ENCODE measurements at regions not wholly inside any gene's neighbourhood (a gene's known extent, or its start where the extent isn't known, plus 50 kb on each side); places are given as distances from the start of the nearest gene placed in this dataset.

GRCh38 chr22:48665311-48665995 is 1162.2 kb downstream of the BRD1 start:
- no peak for DNase-seq

GRCh38 chr22:48664586-48664985 is 1163.1 kb downstream of the BRD1 start:
- DNase-seq, result no peak

DNA sequence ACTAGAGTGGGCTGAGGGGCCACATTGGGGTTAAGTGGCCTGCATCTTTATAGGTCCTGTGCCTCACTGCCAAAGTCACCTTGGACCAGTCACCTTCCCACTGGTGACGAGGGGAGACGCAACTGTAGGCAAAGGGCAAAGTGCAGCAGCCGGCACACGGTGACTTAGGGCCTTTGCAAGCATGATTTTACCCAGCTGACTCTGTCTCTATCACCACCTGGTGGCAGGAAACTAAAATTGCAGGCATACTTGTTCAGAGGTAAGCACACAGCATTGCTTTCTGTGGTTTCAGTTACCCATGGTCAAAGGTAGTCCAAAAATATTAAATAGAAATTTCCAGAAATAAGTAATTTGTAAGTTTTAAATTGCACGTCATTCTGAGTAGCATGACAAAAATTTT is 1164.4 kb downstream of the BRD1 start:
- no peak for DNase-seq

DNA sequence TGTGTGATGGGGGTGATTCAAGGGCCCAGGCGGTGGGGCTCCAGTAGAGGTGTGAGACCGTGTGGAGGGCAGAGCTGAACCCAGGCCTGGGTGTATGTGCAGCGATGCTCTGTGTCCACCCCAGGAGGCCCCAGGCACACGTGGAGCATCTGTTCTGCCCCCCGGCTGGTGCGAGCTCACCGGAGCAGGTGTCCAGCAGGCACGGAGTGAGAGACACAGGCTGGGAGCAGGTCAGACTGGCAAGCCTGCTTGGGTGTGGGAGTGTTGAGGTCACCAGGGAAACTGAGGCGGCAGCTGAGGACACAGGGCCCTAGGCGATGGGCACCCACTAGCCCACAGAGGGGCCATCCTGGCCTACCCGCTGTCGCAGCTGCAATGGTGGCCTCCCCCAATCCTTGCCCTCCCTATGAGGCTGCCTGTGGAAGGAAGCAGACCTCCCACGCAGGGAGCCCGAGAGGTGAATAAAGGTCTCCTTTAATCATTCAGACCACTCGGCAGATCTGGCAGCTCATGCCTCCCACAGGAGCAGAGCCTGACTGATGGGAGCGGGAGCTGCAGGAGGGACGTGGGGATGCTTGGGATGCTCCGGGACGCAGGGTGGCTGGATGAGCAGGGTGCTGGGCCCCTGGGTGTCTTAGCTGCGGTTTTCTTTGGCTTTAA is 1165.1 kb downstream of the BRD1 start:
- no peak for DNase-seq

- no peak for DNase-seq
These were observed 1165.7 kb downstream of the BRD1 start for GRCh38 chr22:48661984-48662383.

- no peak for DNase-seq
These were observed 1166.6 kb downstream of the BRD1 start for GRCh38 chr22:48660790-48661740.

DNA sequence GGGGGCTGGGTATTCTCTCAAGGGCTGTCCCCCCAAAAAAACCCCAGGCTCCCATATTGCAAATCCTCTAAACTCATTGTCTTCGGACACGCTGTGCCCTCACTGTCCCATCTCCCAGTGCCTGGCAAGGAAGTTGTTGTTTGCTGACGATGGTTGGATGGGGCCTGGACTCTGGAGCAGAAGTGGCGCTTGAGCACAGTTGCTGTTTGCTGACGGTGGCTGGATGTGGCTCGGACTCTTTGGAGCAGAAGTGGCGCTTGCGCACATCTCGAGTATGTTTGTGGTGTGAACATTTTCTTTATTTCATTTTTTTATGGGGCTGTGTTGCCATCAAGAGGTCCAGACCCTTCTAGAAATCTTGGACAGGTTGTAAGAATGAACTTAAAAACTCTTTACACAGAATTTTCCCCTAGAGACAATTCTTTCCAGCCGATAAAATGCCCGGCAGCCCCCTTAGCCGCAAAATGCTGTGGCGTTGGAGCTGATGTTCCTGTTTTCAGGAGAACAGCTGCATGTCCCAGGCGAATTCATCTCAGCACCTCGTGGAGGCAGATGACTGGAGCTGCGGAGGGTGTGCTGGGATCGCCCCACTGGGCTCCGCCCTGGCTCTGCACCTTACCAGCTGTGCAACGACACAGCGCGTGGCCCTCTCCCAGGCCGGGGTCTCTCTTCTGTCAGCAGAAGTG is 1167.4 kb downstream of the BRD1 start:
- DNase-seq, result no peak

DNA sequence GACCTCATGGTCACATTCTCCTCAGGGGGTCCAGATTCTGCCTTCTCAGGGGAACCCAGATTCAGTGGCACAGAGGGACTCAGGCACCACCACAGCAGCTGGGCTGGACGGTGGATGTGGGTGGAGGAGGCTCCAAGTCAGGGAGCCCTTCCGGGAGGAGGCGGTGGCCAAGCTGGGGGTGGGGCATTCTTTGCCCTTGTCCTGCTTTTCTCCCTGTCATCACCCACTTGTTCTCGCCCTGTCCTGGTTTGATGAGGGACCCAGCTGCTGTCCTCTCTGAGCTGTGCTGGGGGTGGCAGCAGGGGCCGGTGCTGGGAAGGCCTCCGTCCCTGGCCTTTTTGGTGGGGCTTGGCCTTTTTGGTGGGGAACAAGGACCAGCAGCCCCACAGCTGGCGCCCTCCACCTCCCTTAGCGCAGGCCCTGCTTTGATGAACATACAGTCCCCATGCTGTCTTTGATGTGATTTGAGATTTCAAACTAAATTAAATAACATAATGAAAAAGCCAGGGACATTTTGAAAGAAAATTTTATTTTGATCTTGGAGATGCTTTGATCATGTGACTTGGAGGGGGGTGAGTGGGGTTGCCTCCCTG is 1168.2 kb downstream of the BRD1 start:
- no peak for DNase-seq

DNA sequence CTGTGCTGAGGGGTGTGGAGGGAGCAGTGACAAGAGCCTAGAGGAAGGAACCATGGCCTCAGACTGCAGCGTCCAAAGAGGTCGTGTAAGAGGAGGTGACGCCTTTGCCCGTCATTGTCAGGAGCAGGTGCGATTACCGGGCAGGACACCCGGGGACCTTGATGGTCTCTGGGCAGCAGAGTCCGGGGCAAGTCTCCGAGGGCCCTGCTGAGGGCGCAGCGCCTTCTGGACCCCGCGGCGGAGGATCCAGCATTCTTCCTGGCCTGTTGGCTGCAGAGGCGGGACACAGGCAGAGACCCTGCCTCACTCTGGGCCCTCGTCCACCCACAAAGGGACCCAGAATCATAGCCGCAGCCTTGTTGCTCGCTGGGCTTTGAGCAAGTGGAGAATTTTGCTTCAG is 1168.8 kb downstream of the BRD1 start:
- no peak for DNase-seq

DNA sequence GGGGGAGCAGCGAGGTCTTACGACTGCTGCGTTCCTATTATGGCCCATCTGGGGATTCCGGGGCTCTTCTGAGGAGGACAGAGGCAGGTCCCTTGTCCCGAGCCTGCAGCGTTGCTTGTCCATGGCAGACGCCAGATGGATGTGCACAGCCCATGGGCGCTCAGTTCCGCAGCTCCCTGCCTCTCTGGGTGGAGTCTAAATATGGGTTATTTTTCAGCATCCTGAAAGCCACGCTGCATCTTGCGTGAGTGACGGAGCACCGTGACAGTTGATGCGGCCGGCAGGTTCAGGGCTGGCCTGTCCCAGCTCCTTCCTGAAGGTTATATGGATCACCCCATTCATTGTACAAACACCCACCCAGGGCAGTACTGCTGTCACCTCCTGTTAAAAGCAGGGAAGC is 1169.4 kb downstream of the BRD1 start:
- no peak for DNase-seq

GRCh38 chr22:48654492-48654891 is 1173.2 kb downstream of the BRD1 start:
- no peak for DNase-seq

DNA sequence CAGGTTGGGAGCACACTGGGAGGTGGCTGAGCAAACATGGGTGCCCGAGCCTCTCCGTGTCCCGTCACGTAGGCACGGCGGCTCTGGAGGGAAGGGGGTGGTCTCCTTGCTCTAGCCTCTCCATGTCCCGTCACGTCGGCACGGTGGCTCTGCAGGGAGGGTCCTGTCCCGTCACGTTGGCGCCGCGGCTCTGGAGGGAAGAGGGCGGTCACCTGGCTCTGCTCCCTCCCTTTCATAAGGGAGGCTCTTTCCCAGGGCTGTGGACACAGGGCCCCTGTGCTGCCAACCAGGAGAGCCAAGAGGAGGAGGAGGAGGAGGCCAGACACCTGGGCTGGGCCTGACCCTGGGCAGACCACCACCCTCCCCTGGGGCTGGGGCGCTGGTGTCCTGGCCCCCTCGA is 1173.7 kb downstream of the BRD1 start:
- DNase-seq, result no peak

DNA sequence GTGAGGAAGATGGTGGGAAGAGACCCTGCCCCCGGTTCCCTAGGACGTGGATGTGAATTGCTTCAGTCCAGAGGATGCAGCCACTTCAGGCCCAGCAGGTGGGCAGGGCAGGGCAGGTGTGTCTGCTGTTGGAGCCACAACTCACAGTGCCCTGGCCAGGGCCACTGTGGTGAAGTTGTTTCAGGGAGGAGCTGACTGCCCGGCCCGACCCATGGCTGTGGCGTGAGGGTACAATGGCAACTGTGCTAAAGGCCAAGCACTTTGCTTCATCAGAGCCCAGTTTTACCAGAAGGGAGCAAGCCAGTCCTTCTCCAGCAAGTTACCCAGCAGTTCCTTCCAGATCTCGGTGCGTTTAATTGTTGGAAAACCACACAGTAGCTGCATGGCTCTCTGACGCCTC is 1174.4 kb downstream of the BRD1 start:
- no peak for DNase-seq

DNA sequence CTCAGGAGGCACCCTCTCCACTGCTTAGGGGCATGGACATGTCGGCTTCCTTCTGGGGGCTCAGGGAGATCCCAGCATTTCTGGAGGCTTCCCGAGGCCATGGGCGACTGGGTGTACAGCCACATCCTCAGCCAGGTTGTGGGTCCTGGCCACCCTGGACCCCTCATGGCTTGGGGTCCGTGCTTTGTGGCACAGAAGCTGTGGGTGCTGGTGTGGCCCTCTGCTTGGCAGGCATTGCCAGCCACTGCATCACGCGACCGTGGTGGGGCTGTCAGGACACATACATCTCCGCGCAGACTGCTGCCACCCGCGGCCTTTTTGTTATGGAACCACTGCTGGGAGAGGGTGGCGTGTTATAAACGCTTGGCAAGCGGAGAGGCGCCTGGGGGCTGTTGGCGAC is 1174.9 kb downstream of the BRD1 start:
- no peak for DNase-seq

GRCh38 chr22:48651981-48652538 is 1175.6 kb downstream of the BRD1 start:
- no peak for DNase-seq

- DNase-seq, result no peak
These were observed 1176.4 kb downstream of the BRD1 start for GRCh38 chr22:48651036-48651890.

GRCh38 chr22:48650323-48651035 is 1177.2 kb downstream of the BRD1 start:
- DNase-seq, result no peak

- DNase-seq, result no peak
These were observed 1178.2 kb downstream of the BRD1 start for GRCh38 chr22:48649466-48649865.

- no peak for DNase-seq
These were observed 1178.6 kb downstream of the BRD1 start for GRCh38 chr22:48649031-48649430.

DNA sequence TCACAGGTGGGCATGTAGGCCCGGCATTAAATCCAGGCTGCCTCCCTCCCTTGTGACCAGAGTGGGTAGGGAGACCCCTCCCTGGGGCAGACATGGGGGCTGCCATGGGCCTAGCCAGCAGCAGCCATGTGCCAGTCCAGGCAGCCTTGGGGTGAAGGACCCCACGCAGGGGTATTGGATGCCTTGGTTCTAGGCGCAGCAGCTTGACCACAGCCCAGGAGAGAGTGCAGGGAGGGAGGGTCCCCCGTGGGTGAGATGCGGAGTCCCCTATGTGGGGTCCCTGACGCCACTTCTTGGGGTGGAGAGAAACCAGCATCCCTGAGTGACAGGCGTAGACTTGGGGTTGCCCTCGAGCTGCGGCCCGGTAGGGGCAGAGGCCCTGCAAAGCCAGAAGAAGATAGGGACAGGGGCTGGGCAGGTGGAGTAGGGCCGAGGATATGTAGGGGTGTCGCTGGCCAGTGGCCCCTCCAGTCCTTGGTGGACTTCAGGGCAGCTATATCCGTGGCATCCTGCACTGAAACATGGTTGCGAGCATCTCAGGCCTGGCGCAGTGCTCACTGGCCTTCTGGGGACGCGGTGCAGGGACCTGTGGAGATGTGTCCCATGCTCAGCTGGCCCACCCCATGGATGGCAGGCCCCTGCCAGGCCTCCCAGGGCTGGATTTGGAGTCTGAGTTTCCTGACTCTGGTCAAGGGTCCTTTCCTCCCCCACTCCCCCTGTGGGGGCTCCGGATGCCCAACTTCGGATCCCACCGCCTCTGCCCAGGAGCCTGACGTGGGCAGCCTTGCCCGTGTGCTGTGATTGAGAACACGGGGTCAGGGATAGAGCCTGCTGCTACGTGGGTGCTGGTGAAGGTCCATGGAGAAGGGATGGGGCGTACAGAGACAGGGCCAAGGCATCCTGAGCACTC is 1179.8 kb downstream of the BRD1 start:
- DNase-seq, result no peak

All from NCI-H2171 (cell line).